ENCODE measurements at regions not wholly inside any gene's neighbourhood (a gene's known extent, or its start where the extent isn't known, plus 50 kb on each side); places are given as distances from the start of the nearest gene placed in this dataset.
A peak's percentile ranks its signal among the peaks of the same experiment; 100 is the strongest.

GRCh38 chr12:114018669-114019068 is 52.5 kb upstream of the RBM19 start:
- Histone ChIP-seq H3K27ac (ENCODE audit: insufficient read depth, low read length) (no peak overlapping the region), H3K4me3 (replicated peaks in 1 of 4; ENCODE audit: control extremely low read depth in 1 of 4, insufficient read depth in 1 of 4, low read depth in 3 of 4, low read length in 4 of 4) (no peak overlapping the region), H3K9me3 (ENCODE audit: control insufficient read depth, insufficient read depth, low read depth, low read length) (no peaks in the 10 kb centered on the region), H3K79me2 (ENCODE audit: control insufficient read depth, insufficient read depth, low read length) (no peaks in the 10 kb centered on the region), H3K27me3 (ENCODE audit: control insufficient read depth, insufficient read depth, low read length) (no peaks in the 10 kb centered on the region), H4K20me1 (ENCODE audit: control insufficient read depth, extremely low read depth, insufficient read depth, low read length) (no peaks in the 10 kb centered on the region), H3K4me1 (ENCODE audit: control insufficient read depth, extremely low read depth, insufficient read depth, low read length) (no peaks in the 10 kb centered on the region), H3K4me2 (ENCODE audit: extremely low read depth, insufficient read depth, low read length) (no peak overlapping the region), H3K9ac (ENCODE audit: insufficient read depth, low read length) (no peak overlapping the region), H3K36me3 (ENCODE audit: control insufficient read depth, insufficient read depth, low read length) (no peaks in the 10 kb centered on the region), H2AFZ (ENCODE audit: low read length) (no peak overlapping the region)
- TF ChIP-seq CTCF (conservative IDR thresholded peaks at IDR 0.05 in 1 of 2, IDR thresholded peaks at IDR 0.05 in 1 of 2; ENCODE audit: low read depth in 1 of 2, low read length in 2 of 2) (no peak), EZH2 (IDR thresholded peaks at IDR 0.05; ENCODE audit: low read length, missing control alignments) (no peak)
- peak in 1 of 2 donors; percentile 40 for DNase-seq (ENCODE audit: low read depth in 2 of 2)
